ENCODE measurements at regions not wholly inside any gene's neighbourhood (a gene's known extent, or its start where the extent isn't known, plus 50 kb on each side); places are given as distances from the start of the nearest gene placed in this dataset.

- H3K4me3 ChIP-seq = no peak overlapping the region
- ATAC-seq (replicated peaks in 6 of 8) = peak in 3 of 8 experiments; percentile 22 to 65 (median 63)
- peaks cover 4 to 7% of the 10 kb centered on the region in 2 donors for H3K4me1 ChIP-seq (replicated peaks in 1 of 2)
- no peak overlapping the region for H3K27ac ChIP-seq
- in situ Hi-C loops (cut with MboI; ENCODE audit: low pct_unique_long_range_greater_than_20kb in 2 of 9, low sequenced_read_pairs in 9 of 9, unreplicated experiment in 9 of 9) = no loop called here
- WGBS, 10 experiments = 0 to 100% (median 73%) methylated on average over 1 to 4 of the region's 4 CpGs
Observed at GRCh38 chr2:234271338-234271737, 220.8 kb downstream of the SPP2 start.

GRCh38 chr2:234269769-234270204, 219.3 kb downstream of the SPP2 start:
- no peak overlapping the region for H3K4me3 ChIP-seq
- 27 to 89% (median 67%) methylated on average over 1 to 2 of the region's 2 CpGs; no CpG with 5 or more reads in 3 of the 10 experiments for WGBS, 10 experiments
- peak in 2 of 8 experiments; percentile 84 to 85 for ATAC-seq (replicated peaks in 6 of 8)
- in situ Hi-C loops (cut with MboI; ENCODE audit: low pct_unique_long_range_greater_than_20kb in 2 of 9, low sequenced_read_pairs in 9 of 9, unreplicated experiment in 9 of 9) = loop anchor here in 1 of 9 experiments (10.0 kb wide), 1 partner anchor 125 kb away; no protein-coding TSS in a partner anchor
- no peak overlapping the region for H3K27ac ChIP-seq
- H3K4me1 ChIP-seq (replicated peaks in 1 of 2) = peaks cover 4 to 7% of the 10 kb centered on the region in 2 donors

GRCh38 chr2:234267534-234267933, 217.0 kb downstream of the SPP2 start:
- WGBS, 10 experiments = 78% methylated on average over 1 of the region's 1 CpG; no CpG with 5 or more reads in 9 of the 10 experiments
- in situ Hi-C loops (cut with MboI; ENCODE audit: low pct_unique_long_range_greater_than_20kb in 2 of 9, low sequenced_read_pairs in 9 of 9, unreplicated experiment in 9 of 9) = loop anchor here in 1 of 9 experiments (10.0 kb wide), 1 partner anchor 123 kb away; no protein-coding TSS in a partner anchor
- H3K4me1 ChIP-seq (replicated peaks in 1 of 2) = peaks cover 4 to 7% of the 10 kb centered on the region in 2 donors
- no peak for ATAC-seq (replicated peaks in 6 of 8)
- H3K4me3 ChIP-seq = no peak overlapping the region
- no peak overlapping the region for H3K27ac ChIP-seq

GRCh38 chr2:234266952-234267351, 216.4 kb downstream of the SPP2 start:
- in situ Hi-C loops (cut with MboI; ENCODE audit: low pct_unique_long_range_greater_than_20kb in 2 of 9, low sequenced_read_pairs in 9 of 9, unreplicated experiment in 9 of 9) = loop anchor here in 1 of 9 experiments (10.0 kb wide), 1 partner anchor 122 kb away; no protein-coding TSS in a partner anchor
- no peak for ATAC-seq (replicated peaks in 6 of 8)
- 67 to 80% methylated on average over 1 of the region's 1 CpG; no CpG with 5 or more reads in 8 of the 10 experiments for WGBS, 10 experiments

GRCh38 chr2:234265206-234265605, 214.7 kb downstream of the SPP2 start:
- Histone ChIP-seq H3K4me1 (replicated peaks in 1 of 2) (no peaks in the 10 kb centered on the region), H3K4me3 (no peak overlapping the region), H3K27ac (no peak overlapping the region)
- ATAC-seq (replicated peaks in 6 of 8) = no peak
- WGBS, 10 experiments = 43 to 100% (median 100%) methylated on average over 1 to 2 of the region's 2 CpGs; no CpG with 5 or more reads in 1 of the 10 experiments
- in situ Hi-C loops (cut with MboI; ENCODE audit: low pct_unique_long_range_greater_than_20kb in 2 of 9, low sequenced_read_pairs in 9 of 9, unreplicated experiment in 9 of 9) = loop anchor here in 1 of 9 experiments (10.0 kb wide), 1 partner anchor 120 kb away; no protein-coding TSS in a partner anchor

More at GRCh38 chr2:234266952-234267351, 216.4 kb downstream of the SPP2 start:
- Histone ChIP-seq H3K4me1 (replicated peaks in 1 of 2) (peaks cover 4 to 7% of the 10 kb centered on the region in 2 donors), H3K27ac (no peak overlapping the region), H3K4me3 (no peak overlapping the region)

GRCh38 chr2:234261736-234262135, 211.2 kb downstream of the SPP2 start:
- in situ Hi-C loops (cut with MboI; ENCODE audit: low pct_unique_long_range_greater_than_20kb in 2 of 9, low sequenced_read_pairs in 9 of 9, unreplicated experiment in 9 of 9) = loop anchor here in 1 of 9 experiments (10.0 kb wide), 1 partner anchor 117 kb away; no protein-coding TSS in a partner anchor
- Histone ChIP-seq H3K4me1 (replicated peaks in 1 of 2) (peaks cover 0 to 3% of the 10 kb centered on the region in 2 donors), H3K27ac (no peak overlapping the region), H3K4me3 (no peak overlapping the region)
- 31 to 100% (median 92%) methylated on average over 1 to 2 of the region's 2 CpGs; no CpG with 5 or more reads in 2 of the 10 experiments for WGBS, 10 experiments
- no peak for ATAC-seq (replicated peaks in 6 of 8)

- in situ Hi-C loops (cut with MboI; ENCODE audit: low pct_unique_long_range_greater_than_20kb in 2 of 9, low sequenced_read_pairs in 9 of 9, unreplicated experiment in 9 of 9) = no loop called here
- 0 to 100% (median 67%) methylated on average over 1 to 2 of the region's 2 CpGs; no CpG with 5 or more reads in 4 of the 10 experiments for WGBS, 10 experiments
- ATAC-seq (replicated peaks in 6 of 8) = no peak
- Histone ChIP-seq H3K4me3 (no peak overlapping the region), H3K4me1 (replicated peaks in 1 of 2) (peaks cover 0 to 5% of the 10 kb centered on the region in 2 donors), H3K27ac (no peak overlapping the region)
Observed at GRCh38 chr2:234259440-234259839, 208.9 kb downstream of the SPP2 start.

- WGBS, 10 experiments = 0 to 100% (median 86%) methylated on average over 1 to 5 of the region's 5 CpGs; no CpG with 5 or more reads in 3 of the 10 experiments
- Histone ChIP-seq H3K27ac (no peak overlapping the region), H3K4me1 (replicated peaks in 1 of 2) (peaks cover 0 to 5% of the 10 kb centered on the region in 2 donors), H3K4me3 (no peak overlapping the region)
- peak in 2 of 8 experiments; percentile 9 to 14 for ATAC-seq (replicated peaks in 6 of 8)
- in situ Hi-C loops (cut with MboI; ENCODE audit: low pct_unique_long_range_greater_than_20kb in 2 of 9, low sequenced_read_pairs in 9 of 9, unreplicated experiment in 9 of 9) = no loop called here
Observed at GRCh38 chr2:234258562-234259141, 208.2 kb downstream of the SPP2 start.

- peaks cover 0 to 5% of the 10 kb centered on the region in 2 donors for H3K4me1 ChIP-seq (replicated peaks in 1 of 2)
- in situ Hi-C loops (cut with MboI; ENCODE audit: low pct_unique_long_range_greater_than_20kb in 2 of 9, low sequenced_read_pairs in 9 of 9, unreplicated experiment in 9 of 9) = no loop called here
- H3K4me3 ChIP-seq = no peak overlapping the region
- no peak overlapping the region for H3K27ac ChIP-seq
- 10 to 69% (median 50%) methylated on average over 2 to 8 of the region's 10 CpGs; no CpG with 5 or more reads in 2 of the 10 experiments for WGBS, 10 experiments
- peak; percentile 54 to 100 (median 100) for ATAC-seq (replicated peaks in 6 of 8)
Observed at GRCh38 chr2:234257859-234258561, 207.5 kb downstream of the SPP2 start.

- Histone ChIP-seq H3K27ac (no peak overlapping the region), H3K4me1 (replicated peaks in 1 of 2) (peaks cover 0 to 5% of the 10 kb centered on the region in 2 donors), H3K4me3 (no peak overlapping the region)
- in situ Hi-C loops (cut with MboI; ENCODE audit: low pct_unique_long_range_greater_than_20kb in 2 of 9, low sequenced_read_pairs in 9 of 9, unreplicated experiment in 9 of 9) = no loop called here
- ATAC-seq (replicated peaks in 6 of 8) = no peak
- 71 to 89% (median 78%) methylated on average over 1 to 3 of the region's 3 CpGs; no CpG with 5 or more reads in 4 of the 10 experiments for WGBS, 10 experiments
Observed at GRCh38 chr2:234256516-234256915, 206.0 kb downstream of the SPP2 start.

- Histone ChIP-seq H3K4me3 (no peak overlapping the region), H3K4me1 (replicated peaks in 1 of 2) (peaks cover 0 to 7% of the 10 kb centered on the region in 2 donors), H3K27ac (no peak overlapping the region)
- 29 to 100% (median 66%) methylated on average over 1 to 5 of the region's 5 CpGs; no CpG with 5 or more reads in 1 of the 10 experiments for WGBS, 10 experiments
- in situ Hi-C loops (cut with MboI; ENCODE audit: low pct_unique_long_range_greater_than_20kb in 2 of 9, low sequenced_read_pairs in 9 of 9, unreplicated experiment in 9 of 9) = no loop called here
- ATAC-seq (replicated peaks in 6 of 8) = no peak
Observed at GRCh38 chr2:234254783-234255521, 204.4 kb downstream of the SPP2 start.

GRCh38 chr2:234252772-234253171, 202.3 kb downstream of the SPP2 start:
- H3K27ac ChIP-seq = no peak overlapping the region
- 67 to 100% (median 100%) methylated on average over 1 to 4 of the region's 7 CpGs for WGBS, 10 experiments
- ATAC-seq (replicated peaks in 6 of 8) = no peak
- peaks cover 0 to 5% of the 10 kb centered on the region in 2 donors for H3K4me1 ChIP-seq (replicated peaks in 1 of 2)
- no peak overlapping the region for H3K4me3 ChIP-seq
- in situ Hi-C loops (cut with MboI; ENCODE audit: low pct_unique_long_range_greater_than_20kb in 2 of 9, low sequenced_read_pairs in 9 of 9, unreplicated experiment in 9 of 9) = no loop called here
